H9 (cell line): ENCODE measurements at regions not wholly inside any gene's neighbourhood (a gene's known extent, or its start where the extent isn't known, plus 50 kb on each side); places are given as distances from the start of the nearest gene placed in this dataset.

Experiments
- DNase-seq: peaks from one replicate; pipeline ENCODE4 v3.0.0-alpha.2; 2017
- H2AFZ ChIP-seq: one replicate; pipeline ENCODE4 v1.6.1; 2013; ENCODE audit warnings: mild to moderate bottlenecking, low read length, control low read depth, moderate library complexity
- H2AK5ac ChIP-seq: 2 replicates; pipeline ENCODE4 v1.6.1; 2013; ENCODE audit warnings: low read length, control low read depth, mixed read lengths; ENCODE audit not compliant: insufficient read length
- H2BK120ac ChIP-seq: one replicate; pipeline ENCODE4 v1.6.1; 2013; ENCODE audit warnings: low read depth, mild to moderate bottlenecking, low read length, control low read depth, inconsistent platforms; ENCODE audit not compliant: poor library complexity, severe bottlenecking
- H2BK12ac ChIP-seq: 2 replicates; pipeline ENCODE4 v1.6.1; 2013; ENCODE audit warnings: low read length, control low read depth, mixed read lengths, low read depth; ENCODE audit not compliant: insufficient read length
- H2BK15ac ChIP-seq: 2 replicates; pipeline ENCODE4 v1.6.1; 2013; ENCODE audit warnings: low read depth, low read length, control low read depth
- H2BK20ac ChIP-seq: one replicate; pipeline ENCODE4 v1.6.1; 2013; ENCODE audit warnings: low read depth, mild to moderate bottlenecking, low read length, control low read depth, inconsistent platforms; ENCODE audit not compliant: poor library complexity, severe bottlenecking
- H2BK5ac ChIP-seq: 2 replicates; pipeline ENCODE4 v1.6.1; 2013; ENCODE audit warnings: low read length, control low read depth, mixed read lengths; ENCODE audit not compliant: insufficient read length
- H3K14ac ChIP-seq: 2 replicates; pipeline ENCODE4 v1.6.1; 2013; ENCODE audit warnings: low read length, control low read depth; ENCODE audit not compliant: insufficient read depth
- H3K18ac ChIP-seq: 2 replicates; pipeline ENCODE4 v1.6.1; 2013; ENCODE audit warnings: low read depth, mild to moderate bottlenecking, mixed read lengths, low read length, control low read depth; ENCODE audit not compliant: insufficient read length
- H3K23ac ChIP-seq: 2 replicates; pipeline ENCODE4 v1.6.1; 2013; ENCODE audit warnings: low read length, control low read depth, mixed read lengths, low read depth; ENCODE audit not compliant: insufficient read length
- H3K23me2 ChIP-seq: 2 replicates; pipeline ENCODE4 v1.6.1; 2013; ENCODE audit warnings: low read depth, mild to moderate bottlenecking, mixed read lengths, low read length, control low read depth; ENCODE audit not compliant: insufficient read length, poor library complexity, severe bottlenecking
- H3K27ac ChIP-seq: 2 replicates; pipeline ENCODE4 v1.5.1; 2013; ENCODE audit warnings: low read length, control low read depth, mixed read lengths, low read depth; ENCODE audit not compliant: insufficient read length
- H3K27me3 ChIP-seq: 2 replicates; pipeline ENCODE4 v1.6.1; 2013; ENCODE audit warnings: low read length, control low read depth, inconsistent platforms; ENCODE audit not compliant: insufficient read depth
- H3K4ac ChIP-seq: 2 replicates; pipeline ENCODE4 v1.6.1; 2013; ENCODE audit warnings: low read depth, mild to moderate bottlenecking, control low read depth, inconsistent platforms, low read length, moderate library complexity
- H3K4me1 ChIP-seq: 2 replicates; pipeline ENCODE4 v1.6.1; 2013; ENCODE audit warnings: low read length, control low read depth, inconsistent platforms; ENCODE audit not compliant: insufficient read depth
- H3K4me2 ChIP-seq: 2 replicates; pipeline ENCODE4 v1.6.1; 2013; ENCODE audit warnings: low read length, control low read depth, mixed read lengths; ENCODE audit not compliant: insufficient read length, insufficient read depth
- H3K56ac ChIP-seq: 2 replicates; pipeline ENCODE4 v1.6.1; 2013; ENCODE audit warnings: low read depth, mild to moderate bottlenecking, mixed read lengths, low read length, control low read depth; ENCODE audit not compliant: insufficient read length
- H3K79me1 ChIP-seq: 2 replicates; pipeline ENCODE4 v1.6.1; 2013; ENCODE audit warnings: low read depth, mild to moderate bottlenecking, moderate library complexity, low read length, control low read depth, inconsistent platforms; ENCODE audit not compliant: insufficient read depth, poor library complexity, severe bottlenecking
- H3K79me2 ChIP-seq: 2 replicates; pipeline ENCODE4 v1.6.1; 2013; ENCODE audit warnings: low read length, control low read depth, inconsistent platforms; ENCODE audit not compliant: insufficient read depth
- H3K9ac ChIP-seq: 2 replicates; pipeline ENCODE4 v1.6.1; 2013; ENCODE audit warnings: low read length, control low read depth, mixed read lengths; ENCODE audit not compliant: insufficient read length; ENCODE audit errors: extremely low read depth
- H3K9me3 ChIP-seq: one replicate; pipeline ENCODE4 v1.6.1; 2013; ENCODE audit warnings: low read depth, low read length, inconsistent platforms; ENCODE audit not compliant: control insufficient read depth
- H3T11ph ChIP-seq: one replicate; pipeline ENCODE4 v1.6.1; 2013; ENCODE audit warnings: mild to moderate bottlenecking, low read length, control low read depth, inconsistent platforms
- H4K20me1 ChIP-seq: one replicate; pipeline ENCODE4 v1.6.1; 2013; ENCODE audit not compliant: control insufficient read depth, insufficient read length, insufficient read depth
- H4K5ac ChIP-seq: 2 replicates; pipeline ENCODE4 v1.6.1; 2013; ENCODE audit warnings: low read depth, mild to moderate bottlenecking, mixed read lengths, low read length, control low read depth; ENCODE audit not compliant: insufficient read length
- H4K8ac ChIP-seq: replicated peaks from 2 replicates; pipeline ENCODE4 v1.6.1; 2013; ENCODE audit warnings: low read length, control low read depth, mixed read lengths, low read depth; ENCODE audit not compliant: insufficient read length
- H4K91ac ChIP-seq: 2 replicates; pipeline ENCODE4 v1.6.1; 2013; ENCODE audit warnings: low read depth, mild to moderate bottlenecking, moderate library complexity, mixed read lengths, low read length, control low read depth; ENCODE audit not compliant: insufficient read length
- H3K27ac Mint-ChIP-seq, 3 experiments: 2 replicates in 2 of 3; 3 replicates in 1 of 3; pipeline ENCODE4 v1.8.0; 2020 to 2021; ENCODE audit warnings: mixed read lengths in 3 of 3, mild to moderate bottlenecking in 1 of 3, moderate library complexity in 1 of 3
- H3K27me3 Mint-ChIP-seq: 2 replicates; pipeline ENCODE4 v1.8.0; 2021; ENCODE audit warnings: low read depth, mild to moderate bottlenecking, moderate library complexity, mixed read lengths
- H3K36me3 Mint-ChIP-seq, 3 experiments: 2 replicates in 2 of 3; 3 replicates in 1 of 3; pipeline ENCODE4 v1.8.0; 2020 to 2021; ENCODE audit warnings: low read depth in 3 of 3, mixed read lengths in 3 of 3; ENCODE audit not compliant: insufficient read depth in 1 of 3
- H3K4me1 Mint-ChIP-seq, 2 experiments: 2 replicates each; pipeline ENCODE4 v1.8.0; 2020; ENCODE audit warnings: mixed read lengths in 2 of 2
- H3K4me3 Mint-ChIP-seq, 2 experiments: 2 replicates in 1 of 2; 3 replicates in 1 of 2; pipeline ENCODE4 v1.8.0; 2020 to 2021; ENCODE audit warnings: mild to moderate bottlenecking in 2 of 2, mixed read lengths in 2 of 2, moderate library complexity in 1 of 2
- H3K9me3 Mint-ChIP-seq, 2 experiments: 2 replicates in 1 of 2; 3 replicates in 1 of 2; pipeline ENCODE4 v1.8.0; 2020; ENCODE audit warnings: mild to moderate bottlenecking in 2 of 2, mixed read lengths in 2 of 2, moderate library complexity in 1 of 2
- CTCF ChIP-seq: fragments of 200-600 bp; sonication (generic); conservative IDR thresholded peaks from 3 replicates; pipeline ENCODE4 v1.8.0; 2021; ENCODE audit warnings: antibody characterized with exemption, mild to moderate bottlenecking
- WGBS: extraction: QIAGEN DNeasy Blood & Tissue Kit; methylation state at CpG from one replicate; pipeline ENCODE4 v1.1.7; 2013; ENCODE audit warnings: missing lambda C conversion rate, low lambda C conversion rate, mixed read lengths; ENCODE audit not compliant: insufficient read length; ENCODE audit errors: extremely low coverage; 5-methylcytosine and 5-hydroxymethylcytosine counted together

DNA sequence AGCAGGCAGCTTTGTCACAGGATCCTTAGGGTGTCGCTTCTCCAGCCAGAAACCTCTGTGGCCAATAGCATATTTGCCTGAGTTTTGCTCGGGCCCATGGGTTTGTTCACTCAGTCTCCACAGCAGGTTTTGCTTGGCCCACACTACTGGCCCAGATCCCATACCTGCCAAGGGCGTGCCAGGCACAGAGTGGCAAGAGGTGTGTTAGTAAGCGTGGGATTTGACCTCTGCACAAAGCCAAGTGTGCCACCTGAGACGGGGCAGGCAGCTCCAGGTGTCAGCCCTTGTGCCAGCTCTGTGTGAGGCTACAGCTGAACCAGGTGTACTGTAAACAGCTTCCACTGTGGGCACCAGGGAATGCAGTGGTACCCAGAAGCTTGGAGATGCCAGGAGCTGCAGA, 2003.0 kb downstream of the C4orf33 start:
- H2AFZ ChIP-seq, result no peak overlapping the region
- H3K27ac ChIP-seq, result no peak overlapping the region
- H4K5ac ChIP-seq, result no peak overlapping the region
- no CpG with 5 or more reads among the region's 5 CpGs for whole genome bisulfite sequencing
- no peaks in the 10 kb centered on the region for H3K79me2 ChIP-seq
- H3K79me1 ChIP-seq, result no peaks in the 10 kb centered on the region
- H3K18ac ChIP-seq, result no peak overlapping the region
- no peak overlapping the region for H2BK15ac ChIP-seq
- H2BK5ac ChIP-seq, result no peak overlapping the region
- H3K27me3 Mint-ChIP-seq, result no peaks in the 10 kb centered on the region
- no peaks in the 10 kb centered on the region for H3K23me2 ChIP-seq
- H4K20me1 ChIP-seq, result no peaks in the 10 kb centered on the region
- H3K27ac Mint-ChIP-seq, result no peak overlapping the region
- no peak overlapping the region for H3K56ac ChIP-seq
- no peak overlapping the region for H3T11ph ChIP-seq
- H3K4me2 ChIP-seq, result no peak overlapping the region
- no peak overlapping the region for H3K23ac ChIP-seq
- H3K4ac ChIP-seq, result no peak overlapping the region
- H3K9me3 Mint-ChIP-seq, result peaks cover 20 to 31% of the 10 kb centered on the region in 2 experiments
- no peak overlapping the region for H3K4me3 Mint-ChIP-seq
- no peak for TF ChIP-seq CTCF
- H3K36me3 Mint-ChIP-seq, result peaks cover 4 to 26% (median 26%) of the 10 kb centered on the region in 3 experiments
- no peaks in the 10 kb centered on the region for H3K27me3 ChIP-seq
- H4K8ac ChIP-seq, result no peak overlapping the region
- no peak overlapping the region for H2AK5ac ChIP-seq
- no peak overlapping the region for H2BK12ac ChIP-seq
- no peaks in the 10 kb centered on the region for H3K4me1 Mint-ChIP-seq
- H3K4me1 ChIP-seq, result no peaks in the 10 kb centered on the region
- H4K91ac ChIP-seq, result no peak overlapping the region
- no peak for DNase-seq
- H3K9ac ChIP-seq, result no peak overlapping the region
- no peak overlapping the region for H2BK20ac ChIP-seq
- no peaks in the 10 kb centered on the region for H3K9me3 ChIP-seq
- H3K14ac ChIP-seq, result no peak overlapping the region
- no peak overlapping the region for H2BK120ac ChIP-seq
